NB4 (cell line): ENCODE measurements at regions not wholly inside any gene's neighbourhood (a gene's known extent, or its start where the extent isn't known, plus 50 kb on each side); places are given as distances from the start of the nearest gene placed in this dataset.

Experiments used
- CTCF ChIP-seq: IDR thresholded peaks from one replicate; pipeline ENCODE4 v1.5.1; 2012; ENCODE audit warnings: low read depth, low read length
- MAX ChIP-seq: IDR thresholded peaks from 2 replicates; pipeline ENCODE4 v1.6.1; 2011; ENCODE audit warnings: low read depth, low read length
- POLR2A ChIP-seq: IDR thresholded peaks from 2 replicates; pipeline ENCODE4 v1.6.1; 2011; ENCODE audit warnings: mild to moderate bottlenecking; ENCODE audit not compliant: insufficient read length; ENCODE audit errors: extremely low read depth

- no peak for TF ChIP-seq CTCF
- no peak for TF ChIP-seq POLR2A
- no peak for TF ChIP-seq MAX
Measured at GRCh38 chr11:95716266-95716665, 73.3 kb downstream of the FAM76B start.
